ENCODE measurements at regions not wholly inside any gene's neighbourhood (a gene's known extent, or its start where the extent isn't known, plus 50 kb on each side); places are given as distances from the start of the nearest gene placed in this dataset.

DNA sequence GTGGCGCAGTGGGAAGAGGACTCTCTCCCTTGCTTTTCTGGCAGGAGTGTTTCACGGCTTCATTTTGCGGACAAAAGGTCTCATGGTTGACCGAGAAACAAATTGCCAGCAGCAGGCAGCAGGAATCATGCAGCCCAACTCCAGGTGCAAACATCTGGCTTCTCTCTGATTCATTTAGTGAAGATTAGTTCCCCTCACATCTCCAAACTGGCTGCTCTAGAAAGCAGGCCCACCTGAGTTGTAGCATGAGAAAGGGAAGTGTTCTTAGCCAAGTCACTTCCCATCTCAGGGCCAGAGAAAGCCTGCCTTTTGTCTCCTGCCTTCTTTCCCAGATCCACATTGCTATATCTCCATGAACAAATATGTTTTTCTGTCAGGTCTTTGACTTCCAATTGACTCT, 120.8 kb upstream of the CCDC196 start:
- TF ChIP-seq, protein P1, sequence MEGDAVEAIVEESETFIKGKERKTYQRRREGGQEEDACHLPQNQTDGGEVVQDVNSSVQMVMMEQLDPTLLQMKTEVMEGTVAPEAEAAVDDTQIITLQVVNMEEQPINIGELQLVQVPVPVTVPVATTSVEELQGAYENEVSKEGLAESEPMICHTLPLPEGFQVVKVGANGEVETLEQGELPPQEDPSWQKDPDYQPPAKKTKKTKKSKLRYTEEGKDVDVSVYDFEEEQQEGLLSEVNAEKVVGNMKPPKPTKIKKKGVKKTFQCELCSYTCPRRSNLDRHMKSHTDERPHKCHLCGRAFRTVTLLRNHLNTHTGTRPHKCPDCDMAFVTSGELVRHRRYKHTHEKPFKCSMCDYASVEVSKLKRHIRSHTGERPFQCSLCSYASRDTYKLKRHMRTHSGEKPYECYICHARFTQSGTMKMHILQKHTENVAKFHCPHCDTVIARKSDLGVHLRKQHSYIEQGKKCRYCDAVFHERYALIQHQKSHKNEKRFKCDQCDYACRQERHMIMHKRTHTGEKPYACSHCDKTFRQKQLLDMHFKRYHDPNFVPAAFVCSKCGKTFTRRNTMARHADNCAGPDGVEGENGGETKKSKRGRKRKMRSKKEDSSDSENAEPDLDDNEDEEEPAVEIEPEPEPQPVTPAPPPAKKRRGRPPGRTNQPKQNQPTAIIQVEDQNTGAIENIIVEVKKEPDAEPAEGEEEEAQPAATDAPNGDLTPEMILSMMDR (IDR thresholded peaks at IDR 0.05; ENCODE audit: insufficient read depth, low read length, poor library complexity, severe bottlenecking) = no peak
- TF ChIP-seq EZH2phosphoT487 (conservative IDR thresholded peaks at IDR 0.05; ENCODE audit: low read length) = no peak

Measured in SU-DHL-6 (cell line).